AG04450 (cell line): ENCODE measurements at regions not wholly inside any gene's neighbourhood (a gene's known extent, or its start where the extent isn't known, plus 50 kb on each side); places are given as distances from the start of the nearest gene placed in this dataset.
A peak's percentile ranks its signal among the peaks of the same experiment; 100 is the strongest.

Experiments
- CTCF ChIA-PET: fragments of 300-600, 350-600 bp; formaldehyde crosslinking; extraction: SDS; loops from one replicate; lab custom pipeline; 2022; ENCODE audit warnings: antibody characterized with exemption, inconsistent platforms; lab: Charles Lee
- POLR2A ChIA-PET: fragments of 350-600 bp; formaldehyde crosslinking; extraction: SDS; loops from one replicate; lab custom pipeline; 2021; ENCODE audit warnings: antibody characterized with exemption, inconsistent platforms; lab: Yijun Ruan, JAX
- DNase-seq: peaks from one replicate; pipeline ENCODE4 v3.0.0-alpha.2; 2011; ENCODE audit warnings: low read depth, low spot score
- H3K27ac ChIP-seq: one replicate; pipeline ENCODE4 v1.5.1; 2012; ENCODE audit warnings: low read depth, low read length, control low read depth
- H3K27me3 ChIP-seq: one replicate; pipeline ENCODE4 v1.6.0; 2012; ENCODE audit warnings: low read length; ENCODE audit not compliant: control insufficient read depth, insufficient read depth
- H3K4me3 ChIP-seq: 2 replicates; pipeline ENCODE4 v1.5.1; 2011; ENCODE audit warnings: mild to moderate bottlenecking, low read depth, low read length, control low read depth
- H3K9me3 ChIP-seq: 2 replicates; pipeline ENCODE4 v1.5.1; 2012; ENCODE audit warnings: low read length; ENCODE audit not compliant: control insufficient read depth, insufficient read depth
- TF ChIP-seq, protein P1 (sequence below): IDR thresholded peaks from 2 replicates; pipeline ENCODE4 v1.5.1; 2011; ENCODE audit warnings: low read depth, low read length, control low read depth, inconsistent platforms

DNA sequence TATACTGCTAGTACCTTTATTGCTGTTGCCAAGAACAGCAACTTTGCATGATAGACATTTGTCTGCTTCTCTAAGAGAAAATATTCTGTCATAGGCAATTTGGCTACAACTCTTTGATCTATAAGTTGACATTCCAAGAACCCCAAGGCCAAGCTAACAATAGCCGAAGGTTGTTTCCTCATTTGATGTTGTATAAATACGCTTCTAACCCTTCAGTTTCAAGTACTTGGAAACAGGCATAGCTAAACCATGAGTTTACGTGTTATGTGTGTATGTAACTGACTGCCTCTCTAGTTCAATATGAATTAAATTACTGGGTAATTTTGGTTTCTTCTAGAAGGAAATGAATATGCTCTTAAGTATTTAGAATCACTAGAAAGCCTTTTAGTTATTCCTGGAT lies 1034.0 kb downstream of the TLE4 start:
- Histone ChIP-seq H3K27me3 (no peaks in the 10 kb centered on the region), H3K27ac (no peak overlapping the region), H3K9me3 (no peaks in the 10 kb centered on the region), H3K4me3 (no peak overlapping the region)
- ChIA-PET CTCF (no interaction called here), POLR2A (no interaction called here)
- TF ChIP-seq, protein P1, sequence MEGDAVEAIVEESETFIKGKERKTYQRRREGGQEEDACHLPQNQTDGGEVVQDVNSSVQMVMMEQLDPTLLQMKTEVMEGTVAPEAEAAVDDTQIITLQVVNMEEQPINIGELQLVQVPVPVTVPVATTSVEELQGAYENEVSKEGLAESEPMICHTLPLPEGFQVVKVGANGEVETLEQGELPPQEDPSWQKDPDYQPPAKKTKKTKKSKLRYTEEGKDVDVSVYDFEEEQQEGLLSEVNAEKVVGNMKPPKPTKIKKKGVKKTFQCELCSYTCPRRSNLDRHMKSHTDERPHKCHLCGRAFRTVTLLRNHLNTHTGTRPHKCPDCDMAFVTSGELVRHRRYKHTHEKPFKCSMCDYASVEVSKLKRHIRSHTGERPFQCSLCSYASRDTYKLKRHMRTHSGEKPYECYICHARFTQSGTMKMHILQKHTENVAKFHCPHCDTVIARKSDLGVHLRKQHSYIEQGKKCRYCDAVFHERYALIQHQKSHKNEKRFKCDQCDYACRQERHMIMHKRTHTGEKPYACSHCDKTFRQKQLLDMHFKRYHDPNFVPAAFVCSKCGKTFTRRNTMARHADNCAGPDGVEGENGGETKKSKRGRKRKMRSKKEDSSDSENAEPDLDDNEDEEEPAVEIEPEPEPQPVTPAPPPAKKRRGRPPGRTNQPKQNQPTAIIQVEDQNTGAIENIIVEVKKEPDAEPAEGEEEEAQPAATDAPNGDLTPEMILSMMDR: no peak
- no peak for DNase-seq

DNA sequence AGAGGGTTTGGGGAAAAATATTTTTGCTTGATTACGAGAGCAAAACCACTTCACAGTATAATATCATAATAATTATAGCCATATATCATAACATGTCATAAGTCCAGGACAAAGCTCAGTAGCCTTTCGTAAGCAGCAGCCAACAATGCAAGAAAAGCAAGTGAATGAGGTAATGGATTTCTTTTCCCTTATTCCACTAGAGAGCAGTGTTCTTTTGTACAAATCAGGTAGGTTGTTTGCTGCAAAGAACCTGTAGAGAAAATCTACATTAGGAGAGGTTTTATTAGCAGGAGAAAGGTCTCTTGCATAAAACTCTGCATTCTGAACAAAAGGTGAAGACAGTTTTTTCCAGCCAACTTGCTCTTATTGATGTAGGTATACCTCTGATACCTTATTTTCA lies 1033.4 kb downstream of the TLE4 start:
- TF ChIP-seq, protein P1: peak; percentile 60
- peak; percentile 11 for DNase-seq
- H3K27me3 ChIP-seq: no peaks in the 10 kb centered on the region
- ChIA-PET CTCF (interaction anchor here (0.9 kb wide), 1 partner anchor 421 kb away, joined by 3 read pairs; no protein-coding TSS in a partner anchor), POLR2A (no interaction called here)
- H3K9me3 ChIP-seq: no peaks in the 10 kb centered on the region
- H3K27ac ChIP-seq: no peak overlapping the region
- no peak overlapping the region for H3K4me3 ChIP-seq

DNA sequence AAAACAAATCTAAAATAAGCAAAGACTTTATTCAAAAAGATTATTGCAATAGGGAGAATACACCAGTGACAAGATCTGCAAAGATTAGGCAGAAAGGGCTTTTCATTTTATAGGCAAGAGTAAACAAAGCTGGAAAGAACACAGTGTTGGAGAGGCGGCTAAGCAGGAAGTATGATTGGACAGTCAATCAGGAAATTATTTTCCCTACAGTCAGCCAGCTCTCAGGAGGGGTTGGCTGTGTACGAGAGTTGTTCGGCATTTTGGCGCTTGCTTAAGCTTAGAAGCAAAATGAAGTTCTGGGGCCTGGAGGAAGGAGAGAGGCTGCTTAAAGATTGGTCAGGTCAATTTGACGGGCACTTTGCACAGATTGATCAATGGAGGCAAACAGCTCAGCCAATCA lies 1030.5 kb downstream of the TLE4 start:
- Histone ChIP-seq H3K27ac (no peak overlapping the region), H3K4me3 (no peak overlapping the region), H3K9me3 (no peaks in the 10 kb centered on the region), H3K27me3 (no peaks in the 10 kb centered on the region)
- ChIA-PET CTCF (no interaction called here), POLR2A (no interaction called here)
- no peak for DNase-seq
- TF ChIP-seq, protein P1: no peak

DNA sequence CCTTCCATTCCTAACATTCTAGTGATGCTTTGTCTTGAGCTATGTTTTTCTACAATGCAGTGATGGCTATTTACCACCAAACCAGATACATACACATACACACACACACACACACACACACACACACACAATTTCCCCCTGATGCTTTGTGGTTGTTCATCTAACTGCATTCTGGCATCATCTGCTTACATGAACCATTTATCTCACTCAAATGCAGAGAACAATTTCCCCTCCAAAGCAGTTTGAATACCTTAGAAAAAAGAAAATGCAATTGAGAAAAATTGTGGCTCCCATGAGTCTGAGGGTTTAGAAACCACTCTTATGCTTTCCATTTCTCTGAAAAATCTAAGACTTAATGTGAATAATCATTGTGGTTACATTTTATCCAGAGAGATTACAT lies 1024.8 kb downstream of the TLE4 start:
- Histone ChIP-seq H3K4me3 (no peak overlapping the region), H3K27ac (no peak overlapping the region), H3K9me3 (no peaks in the 10 kb centered on the region), H3K27me3 (no peaks in the 10 kb centered on the region)
- CTCF ChIA-PET: no interaction called here
- DNase-seq: no peak
- POLR2A ChIA-PET: no interaction called here
- TF ChIP-seq, protein P1: no peak

DNA sequence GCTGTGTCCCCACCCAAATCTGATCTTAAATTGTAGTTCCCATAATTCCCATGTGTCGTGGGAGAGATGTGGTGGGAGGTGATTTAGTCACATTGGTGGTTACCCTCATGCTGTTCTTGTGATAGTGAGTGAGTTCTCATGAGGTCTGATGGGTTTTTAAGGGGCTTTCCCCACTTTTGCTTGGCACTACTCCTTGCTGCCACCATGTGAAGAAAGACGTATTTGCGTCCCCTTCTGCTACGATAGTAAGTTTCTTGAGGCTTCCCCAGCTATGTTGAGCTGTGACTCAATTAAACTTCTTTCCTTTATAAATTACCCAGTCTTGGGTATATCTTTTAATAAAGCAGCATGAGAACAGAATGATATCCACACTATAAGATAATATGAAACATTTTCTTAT lies 1023.4 kb downstream of the TLE4 start:
- Histone ChIP-seq H3K9me3 (no peaks in the 10 kb centered on the region), H3K4me3 (no peak overlapping the region), H3K27me3 (no peaks in the 10 kb centered on the region), H3K27ac (no peak overlapping the region)
- TF ChIP-seq, protein P1: no peak
- ChIA-PET CTCF (interaction anchor here (1.0 kb wide), 1 partner anchor 419 kb away, joined by 3 read pairs; no protein-coding TSS in a partner anchor), POLR2A (no interaction called here)
- no peak for DNase-seq
